ENCODE measurements at regions not wholly inside any gene's neighbourhood (a gene's known extent, or its start where the extent isn't known, plus 50 kb on each side); places are given as distances from the start of the nearest gene placed in this dataset.

GRCh38 chr6:168207421-168208175, 112.0 kb downstream of the DACT2 start:
- POLR2A ChIA-PET = no interaction called here
- Histone ChIP-seq H4K20me1 (ENCODE audit: insufficient read depth, low read length) (no peaks in the 10 kb centered on the region; the same call in 1 of the 2 replicates), H3K27ac (ENCODE audit: low read depth, low read length, poor library complexity, severe bottlenecking) (no peak overlapping the region), H3K9me2 (ENCODE audit: insufficient read depth, low read length) (no peaks in the 10 kb centered on the region), H3K79me2 (ENCODE audit: insufficient read depth, low read depth, low read length) (no peaks in the 10 kb centered on the region), H3K4me1 (ENCODE audit: insufficient read depth, low read length, poor library complexity, severe bottlenecking) (no peaks in the 10 kb centered on the region), H3K9me3 (ENCODE audit: low read length) (no peaks in the 10 kb centered on the region), H3K4me2 (ENCODE audit: low read length) (no peak overlapping the region), H3K36me3 (ENCODE audit: insufficient read depth, low read length) (no peaks in the 10 kb centered on the region), H2AFZ (ENCODE audit: low read length) (no peak overlapping the region), H3K4me3 (ENCODE audit: low read depth, low read length, poor library complexity, severe bottlenecking) (no peak overlapping the region)
- no peak for TF ChIP-seq EZH2phosphoT487 (IDR thresholded peaks at IDR 0.05; ENCODE audit: borderline replicate concordance, low read depth, low read length)
- TF ChIP-seq, protein P1, sequence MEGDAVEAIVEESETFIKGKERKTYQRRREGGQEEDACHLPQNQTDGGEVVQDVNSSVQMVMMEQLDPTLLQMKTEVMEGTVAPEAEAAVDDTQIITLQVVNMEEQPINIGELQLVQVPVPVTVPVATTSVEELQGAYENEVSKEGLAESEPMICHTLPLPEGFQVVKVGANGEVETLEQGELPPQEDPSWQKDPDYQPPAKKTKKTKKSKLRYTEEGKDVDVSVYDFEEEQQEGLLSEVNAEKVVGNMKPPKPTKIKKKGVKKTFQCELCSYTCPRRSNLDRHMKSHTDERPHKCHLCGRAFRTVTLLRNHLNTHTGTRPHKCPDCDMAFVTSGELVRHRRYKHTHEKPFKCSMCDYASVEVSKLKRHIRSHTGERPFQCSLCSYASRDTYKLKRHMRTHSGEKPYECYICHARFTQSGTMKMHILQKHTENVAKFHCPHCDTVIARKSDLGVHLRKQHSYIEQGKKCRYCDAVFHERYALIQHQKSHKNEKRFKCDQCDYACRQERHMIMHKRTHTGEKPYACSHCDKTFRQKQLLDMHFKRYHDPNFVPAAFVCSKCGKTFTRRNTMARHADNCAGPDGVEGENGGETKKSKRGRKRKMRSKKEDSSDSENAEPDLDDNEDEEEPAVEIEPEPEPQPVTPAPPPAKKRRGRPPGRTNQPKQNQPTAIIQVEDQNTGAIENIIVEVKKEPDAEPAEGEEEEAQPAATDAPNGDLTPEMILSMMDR (conservative IDR thresholded peaks at IDR 0.05; ENCODE audit: low read length) = no peak
- no peak for DNase-seq (ENCODE audit: low spot score)
- intact Hi-C loops (cut with micrococcal nuclease; ENCODE audit: unreplicated experiment) = no loop called here
- CTCF ChIA-PET (ENCODE audit: unreplicated experiment) = no interaction called here
- no TSS peak for BruUV-seq (replicated peaks)

DNA sequence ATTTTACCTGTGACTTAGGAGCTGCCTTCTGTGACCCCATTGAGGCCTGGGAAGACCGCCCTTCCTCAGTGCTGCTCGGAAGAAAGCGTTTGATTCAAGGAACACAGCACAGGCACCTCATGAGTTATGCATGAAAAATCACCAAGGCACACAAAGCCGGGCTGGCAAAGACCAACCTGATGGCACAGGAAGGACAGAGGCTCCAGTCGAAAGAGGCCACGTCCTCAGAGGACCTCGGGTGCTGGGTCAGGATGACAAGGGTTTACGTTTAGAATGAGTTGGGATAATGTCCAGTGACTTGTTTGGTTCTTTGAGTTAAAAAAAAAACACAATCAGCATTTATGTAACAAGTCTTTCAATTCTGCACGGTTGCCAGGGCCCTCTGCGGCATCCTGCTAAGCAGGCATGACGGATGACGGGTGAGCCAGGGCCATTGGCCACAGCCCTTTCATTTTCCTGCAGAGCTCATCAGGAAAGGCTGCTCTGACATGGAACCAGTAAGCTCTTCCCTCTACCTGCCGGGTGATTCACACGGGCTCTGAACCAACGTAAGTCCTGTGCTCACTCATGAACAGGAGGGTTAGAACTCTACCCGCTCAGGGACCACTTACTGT, 112.8 kb downstream of the DACT2 start:
- ChIA-PET POLR2A (no interaction called here), CTCF (ENCODE audit: unreplicated experiment) (no interaction called here)
- Histone ChIP-seq H3K27ac (ENCODE audit: low read depth, low read length, poor library complexity, severe bottlenecking) (no peak overlapping the region), H3K79me2 (ENCODE audit: insufficient read depth, low read depth, low read length) (no peaks in the 10 kb centered on the region), H2AFZ (ENCODE audit: low read length) (no peak overlapping the region), H3K36me3 (ENCODE audit: insufficient read depth, low read length) (no peaks in the 10 kb centered on the region), H3K9me2 (ENCODE audit: insufficient read depth, low read length) (no peaks in the 10 kb centered on the region), H3K4me3 (ENCODE audit: low read depth, low read length, poor library complexity, severe bottlenecking) (no peak overlapping the region), H3K4me2 (ENCODE audit: low read length) (no peak overlapping the region), H3K4me1 (ENCODE audit: insufficient read depth, low read length, poor library complexity, severe bottlenecking) (no peaks in the 10 kb centered on the region), H4K20me1 (ENCODE audit: insufficient read depth, low read length) (no peaks in the 10 kb centered on the region; the same call in 1 of the 2 replicates), H3K9me3 (ENCODE audit: low read length) (no peaks in the 10 kb centered on the region)
- intact Hi-C loops (cut with micrococcal nuclease; ENCODE audit: unreplicated experiment) = no loop called here
- no peak for TF ChIP-seq EZH2phosphoT487 (IDR thresholded peaks at IDR 0.05; ENCODE audit: borderline replicate concordance, low read depth, low read length)
- TF ChIP-seq, protein P1 (conservative IDR thresholded peaks at IDR 0.05; ENCODE audit: low read length) = no peak
- no TSS peak for BruUV-seq (replicated peaks)
- no peak for DNase-seq (ENCODE audit: low spot score)

- BruUV-seq (replicated peaks) = no TSS peak
- CTCF ChIA-PET (ENCODE audit: unreplicated experiment) = no interaction called here
- Histone ChIP-seq H3K4me1 (ENCODE audit: insufficient read depth, low read length, poor library complexity, severe bottlenecking) (no peaks in the 10 kb centered on the region), H3K4me2 (ENCODE audit: low read length) (no peak overlapping the region), H3K9me2 (ENCODE audit: insufficient read depth, low read length) (no peaks in the 10 kb centered on the region), H3K9me3 (ENCODE audit: low read length) (no peaks in the 10 kb centered on the region), H4K20me1 (ENCODE audit: insufficient read depth, low read length) (no peaks in the 10 kb centered on the region), H2AFZ (ENCODE audit: low read length) (no peak overlapping the region), H3K36me3 (ENCODE audit: insufficient read depth, low read length) (no peaks in the 10 kb centered on the region), H3K27ac (ENCODE audit: low read depth, low read length, poor library complexity, severe bottlenecking) (no peak overlapping the region), H3K79me2 (ENCODE audit: insufficient read depth, low read depth, low read length) (no peaks in the 10 kb centered on the region), H3K4me3 (ENCODE audit: low read depth, low read length, poor library complexity, severe bottlenecking) (no peak overlapping the region)
- TF ChIP-seq, protein P1 (conservative IDR thresholded peaks at IDR 0.05; ENCODE audit: low read length) = no peak
- no peak for TF ChIP-seq EZH2phosphoT487 (IDR thresholded peaks at IDR 0.05; ENCODE audit: borderline replicate concordance, low read depth, low read length)
- POLR2A ChIA-PET = no interaction called here
- DNase-seq (ENCODE audit: low spot score) = no peak
- intact Hi-C loops (cut with micrococcal nuclease; ENCODE audit: unreplicated experiment) = no loop called here
Observed at GRCh38 chr6:168206186-168206585, 113.4 kb downstream of the DACT2 start.
